ENCODE measurements at regions not wholly inside any gene's neighbourhood (a gene's known extent, or its start where the extent isn't known, plus 50 kb on each side); places are given as distances from the start of the nearest gene placed in this dataset.

DNA sequence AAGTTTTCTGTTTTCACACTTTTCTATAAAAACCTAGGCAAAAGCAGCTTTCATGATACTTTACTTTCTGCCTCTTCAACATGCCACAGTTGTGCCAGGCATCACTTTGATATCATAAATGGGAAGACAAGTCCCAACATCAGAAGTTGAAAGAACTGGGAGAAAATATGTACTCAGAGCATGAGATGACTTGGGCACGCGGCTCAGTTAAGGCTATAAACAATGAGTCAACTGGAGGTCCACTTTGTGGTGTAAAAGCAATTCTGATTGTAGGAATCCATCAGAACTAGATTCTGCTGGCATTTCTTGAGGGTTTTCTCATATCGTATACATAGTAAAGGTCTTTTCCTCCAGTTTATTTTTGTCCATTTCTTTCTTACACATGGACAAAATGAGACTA is 109.7 kb upstream of the USP47 start:
- TF ChIP-seq, protein P1, sequence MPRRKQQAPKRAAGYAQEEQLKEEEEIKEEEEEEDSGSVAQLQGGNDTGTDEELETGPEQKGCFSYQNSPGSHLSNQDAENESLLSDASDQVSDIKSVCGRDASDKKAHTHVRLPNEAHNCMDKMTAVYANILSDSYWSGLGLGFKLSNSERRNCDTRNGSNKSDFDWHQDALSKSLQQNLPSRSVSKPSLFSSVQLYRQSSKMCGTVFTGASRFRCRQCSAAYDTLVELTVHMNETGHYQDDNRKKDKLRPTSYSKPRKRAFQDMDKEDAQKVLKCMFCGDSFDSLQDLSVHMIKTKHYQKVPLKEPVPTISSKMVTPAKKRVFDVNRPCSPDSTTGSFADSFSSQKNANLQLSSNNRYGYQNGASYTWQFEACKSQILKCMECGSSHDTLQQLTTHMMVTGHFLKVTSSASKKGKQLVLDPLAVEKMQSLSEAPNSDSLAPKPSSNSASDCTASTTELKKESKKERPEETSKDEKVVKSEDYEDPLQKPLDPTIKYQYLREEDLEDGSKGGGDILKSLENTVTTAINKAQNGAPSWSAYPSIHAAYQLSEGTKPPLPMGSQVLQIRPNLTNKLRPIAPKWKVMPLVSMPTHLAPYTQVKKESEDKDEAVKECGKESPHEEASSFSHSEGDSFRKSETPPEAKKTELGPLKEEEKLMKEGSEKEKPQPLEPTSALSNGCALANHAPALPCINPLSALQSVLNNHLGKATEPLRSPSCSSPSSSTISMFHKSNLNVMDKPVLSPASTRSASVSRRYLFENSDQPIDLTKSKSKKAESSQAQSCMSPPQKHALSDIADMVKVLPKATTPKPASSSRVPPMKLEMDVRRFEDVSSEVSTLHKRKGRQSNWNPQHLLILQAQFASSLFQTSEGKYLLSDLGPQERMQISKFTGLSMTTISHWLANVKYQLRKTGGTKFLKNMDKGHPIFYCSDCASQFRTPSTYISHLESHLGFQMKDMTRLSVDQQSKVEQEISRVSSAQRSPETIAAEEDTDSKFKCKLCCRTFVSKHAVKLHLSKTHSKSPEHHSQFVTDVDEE (CRISPR knock-in tag; IDR thresholded peaks at IDR 0.05): no peak
- TF ChIP-seq RARB (CRISPR knock-in tag; IDR thresholded peaks at IDR 0.05) (no peak), TOX (CRISPR knock-in tag; IDR thresholded peaks at IDR 0.05; ENCODE audit: borderline replicate concordance) (no peak), CSDC2 (CRISPR knock-in tag; IDR thresholded peaks at IDR 0.05) (no peak), ZFP3 (CRISPR knock-in tag; IDR thresholded peaks at IDR 0.05) (no peak), OSR1 (CRISPR knock-in tag; IDR thresholded peaks at IDR 0.05) (no peak), ZC3H10 (CRISPR knock-in tag; IDR thresholded peaks at IDR 0.05) (no peak), GLIS3 (CRISPR knock-in tag; IDR thresholded peaks at IDR 0.05) (no peak)
- TF ChIP-seq, protein P2, sequence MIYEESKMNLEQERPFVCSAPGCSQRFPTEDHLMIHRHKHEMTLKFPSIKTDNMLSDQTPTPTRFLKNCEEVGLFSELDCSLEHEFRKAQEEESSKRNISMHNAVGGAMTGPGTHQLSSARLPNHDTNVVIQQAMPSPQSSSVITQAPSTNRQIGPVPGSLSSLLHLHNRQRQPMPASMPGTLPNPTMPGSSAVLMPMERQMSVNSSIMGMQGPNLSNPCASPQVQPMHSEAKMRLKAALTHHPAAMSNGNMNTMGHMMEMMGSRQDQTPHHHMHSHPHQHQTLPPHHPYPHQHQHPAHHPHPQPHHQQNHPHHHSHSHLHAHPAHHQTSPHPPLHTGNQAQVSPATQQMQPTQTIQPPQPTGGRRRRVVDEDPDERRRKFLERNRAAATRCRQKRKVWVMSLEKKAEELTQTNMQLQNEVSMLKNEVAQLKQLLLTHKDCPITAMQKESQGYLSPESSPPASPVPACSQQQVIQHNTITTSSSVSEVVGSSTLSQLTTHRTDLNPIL (CRISPR knock-in tag; IDR thresholded peaks at IDR 0.05; ENCODE audit: low read depth): no peak
- TF ChIP-seq, protein P3, sequence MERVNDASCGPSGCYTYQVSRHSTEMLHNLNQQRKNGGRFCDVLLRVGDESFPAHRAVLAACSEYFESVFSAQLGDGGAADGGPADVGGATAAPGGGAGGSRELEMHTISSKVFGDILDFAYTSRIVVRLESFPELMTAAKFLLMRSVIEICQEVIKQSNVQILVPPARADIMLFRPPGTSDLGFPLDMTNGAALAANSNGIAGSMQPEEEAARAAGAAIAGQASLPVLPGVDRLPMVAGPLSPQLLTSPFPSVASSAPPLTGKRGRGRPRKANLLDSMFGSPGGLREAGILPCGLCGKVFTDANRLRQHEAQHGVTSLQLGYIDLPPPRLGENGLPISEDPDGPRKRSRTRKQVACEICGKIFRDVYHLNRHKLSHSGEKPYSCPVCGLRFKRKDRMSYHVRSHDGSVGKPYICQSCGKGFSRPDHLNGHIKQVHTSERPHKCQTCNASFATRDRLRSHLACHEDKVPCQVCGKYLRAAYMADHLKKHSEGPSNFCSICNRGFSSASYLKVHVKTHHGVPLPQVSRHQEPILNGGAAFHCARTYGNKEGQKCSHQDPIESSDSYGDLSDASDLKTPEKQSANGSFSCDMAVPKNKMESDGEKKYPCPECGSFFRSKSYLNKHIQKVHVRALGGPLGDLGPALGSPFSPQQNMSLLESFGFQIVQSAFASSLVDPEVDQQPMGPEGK (CRISPR knock-in tag; IDR thresholded peaks at IDR 0.05; ENCODE audit: borderline replicate concordance): no peak
- TF ChIP-seq, protein P4, sequence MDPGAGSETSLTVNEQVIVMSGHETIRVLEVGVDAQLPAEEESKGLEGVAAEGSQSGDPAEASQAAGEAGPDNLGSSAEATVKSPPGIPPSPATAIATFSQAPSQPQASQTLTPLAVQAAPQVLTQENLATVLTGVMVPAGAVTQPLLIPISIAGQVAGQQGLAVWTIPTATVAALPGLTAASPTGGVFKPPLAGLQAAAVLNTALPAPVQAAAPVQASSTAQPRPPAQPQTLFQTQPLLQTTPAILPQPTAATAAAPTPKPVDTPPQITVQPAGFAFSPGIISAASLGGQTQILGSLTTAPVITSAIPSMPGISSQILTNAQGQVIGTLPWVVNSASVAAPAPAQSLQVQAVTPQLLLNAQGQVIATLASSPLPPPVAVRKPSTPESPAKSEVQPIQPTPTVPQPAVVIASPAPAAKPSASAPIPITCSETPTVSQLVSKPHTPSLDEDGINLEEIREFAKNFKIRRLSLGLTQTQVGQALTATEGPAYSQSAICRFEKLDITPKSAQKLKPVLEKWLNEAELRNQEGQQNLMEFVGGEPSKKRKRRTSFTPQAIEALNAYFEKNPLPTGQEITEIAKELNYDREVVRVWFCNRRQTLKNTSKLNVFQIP (CRISPR knock-in tag; IDR thresholded peaks at IDR 0.05; ENCODE audit: borderline replicate concordance, low read depth): no peak
